Adrenal gland (tissue), 5 donors: ENCODE measurements at regions not wholly inside any gene's neighbourhood (a gene's known extent, or its start where the extent isn't known, plus 50 kb on each side); places are given as distances from the start of the nearest gene placed in this dataset.

Source experiments
- CTCF ChIP-seq, 6 experiments: fragments of 450-650 bp in 4 of 6; fragments of 200-600 bp in 2 of 6; sonication (generic) in 1 of 6; IDR thresholded peaks; 1 replicate in 5 of 6; 2 replicates in 1 of 6; pipeline versions ENCODE4 v1.5.1 to v1.8.0; 2016 to 2021; ENCODE audit warnings: antibody characterized with exemption in 6 of 6, mild to moderate bottlenecking in 2 of 6, moderate library complexity in 1 of 6
- POLR2A ChIP-seq, 2 donors: fragments of 450-650 bp; IDR thresholded peaks; one replicate each; pipeline ENCODE4 v1.6.1; 2017; ENCODE audit warnings: antibody characterized with exemption in 2 of 2, mild to moderate bottlenecking in 2 of 2, moderate library complexity in 1 of 2
- donor health status: DM: no; HTN: no; CAD: no.

GRCh38 chr7:153388611-153389010, 629.1 kb downstream of the ACTR3B start:
- TF ChIP-seq POLR2A (IDR thresholded peaks at IDR 0.05), result no peak
- TF ChIP-seq CTCF (IDR thresholded peaks at IDR 0.05), result no peak
